Fibroblast of lung (primary cell): ENCODE measurements at regions not wholly inside any gene's neighbourhood (a gene's known extent, or its start where the extent isn't known, plus 50 kb on each side); places are given as distances from the start of the nearest gene placed in this dataset.

Source experiments
- CTCF ChIP-seq, 2 donors: IDR thresholded peaks in 1 of 2; conservative IDR thresholded peaks in 1 of 2; 1 replicate in 1 of 2; 2 replicates in 1 of 2; pipeline ENCODE4 v1.5.1; 2011 to 2012; ENCODE audit warnings: low read length in 2 of 2, control low read depth in 1 of 2, inconsistent platforms in 1 of 2, low read depth in 1 of 2, mild to moderate bottlenecking in 1 of 2
- EZH2 ChIP-seq: IDR thresholded peaks from 2 replicates; pipeline ENCODE4 v1.5.1; 2012; ENCODE audit warnings: low read length, control low read depth, mild to moderate bottlenecking; ENCODE audit errors: missing control alignments

GRCh38 chr13:109366525-109366924 is 419.9 kb downstream of the IRS2 start:
- TF ChIP-seq CTCF (conservative IDR thresholded peaks at IDR 0.05 in 1 of 2, IDR thresholded peaks at IDR 0.05 in 1 of 2; ENCODE audit: low read depth in 1 of 2, low read length in 2 of 2): no peak
- TF ChIP-seq EZH2: no peak
